DMS 273 (cell line): ENCODE measurements at regions not wholly inside any gene's neighbourhood (a gene's known extent, or its start where the extent isn't known, plus 50 kb on each side); places are given as distances from the start of the nearest gene placed in this dataset.
"Not testable (repeated sequence)": the region's sequence is repeated elsewhere in the genome, so short reads cannot be mapped to it uniquely, and the experiment has no call there.

Experiments used
- DNase-seq: peaks from one replicate; lab custom pipeline; 2025; ENCODE audit not compliant: unreplicated experiment; lab: John Stamatoyannopoulos, UW

DNA sequence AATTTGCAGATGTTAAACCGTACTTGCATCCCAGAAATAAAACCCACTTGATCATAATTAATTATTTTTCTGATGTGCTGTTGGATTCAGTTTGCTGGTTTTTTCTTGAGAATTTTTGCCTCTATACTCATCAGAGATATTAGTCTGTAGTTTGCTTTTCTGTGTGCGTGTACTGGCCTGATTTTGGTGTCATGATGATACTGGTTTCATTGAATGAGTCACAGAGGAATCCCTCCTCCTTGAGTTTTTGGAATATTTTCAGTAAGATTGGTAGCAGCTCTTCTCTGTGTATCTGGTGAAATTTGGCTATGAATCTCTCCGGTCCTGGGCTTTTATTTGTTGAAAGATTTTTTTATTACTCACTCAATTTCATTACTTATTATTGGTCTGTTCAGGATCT is 100.4 kb upstream of the PMCH start:
- no peak for DNase-seq

DNA sequence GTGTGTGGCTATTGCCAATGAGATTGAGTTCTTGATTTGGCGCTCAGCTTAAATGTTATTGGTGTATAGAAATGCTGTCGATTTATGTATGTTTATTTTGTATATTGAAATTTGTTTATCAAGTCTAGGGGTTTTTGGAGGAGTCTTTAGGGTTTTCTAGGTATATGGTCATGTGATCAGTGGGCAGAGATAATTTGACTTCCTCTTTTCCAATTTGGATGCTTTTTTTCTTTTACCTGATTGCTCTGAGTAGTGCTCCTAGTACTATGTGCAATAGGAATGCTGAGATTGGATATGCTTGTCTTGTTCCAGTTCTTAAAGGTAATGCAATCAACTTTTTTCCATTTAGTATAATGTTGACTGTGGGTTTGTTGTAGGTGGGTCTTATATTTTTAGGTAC is 99.8 kb upstream of the PMCH start:
- DNase-seq: no peak

DNA sequence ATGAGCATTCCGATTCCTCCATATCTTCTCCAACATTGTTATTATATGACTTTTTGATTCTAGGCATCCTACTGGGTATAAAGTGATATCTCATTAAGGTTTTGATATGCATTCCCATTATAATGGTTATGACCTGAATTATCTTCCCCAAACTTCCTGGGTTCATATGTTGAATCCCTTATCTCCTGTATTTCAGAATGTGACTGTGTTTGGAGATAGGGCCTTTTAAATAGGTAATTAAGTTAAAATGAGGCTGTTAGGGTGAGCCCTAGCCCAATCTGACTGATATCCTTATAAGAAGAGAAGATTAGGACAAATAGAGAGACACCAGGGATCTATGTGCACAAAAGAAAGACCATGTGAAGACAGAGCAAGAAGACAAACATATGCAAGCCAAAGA is 96.9 kb upstream of the PMCH start:
- DNase-seq: no peak

DNA sequence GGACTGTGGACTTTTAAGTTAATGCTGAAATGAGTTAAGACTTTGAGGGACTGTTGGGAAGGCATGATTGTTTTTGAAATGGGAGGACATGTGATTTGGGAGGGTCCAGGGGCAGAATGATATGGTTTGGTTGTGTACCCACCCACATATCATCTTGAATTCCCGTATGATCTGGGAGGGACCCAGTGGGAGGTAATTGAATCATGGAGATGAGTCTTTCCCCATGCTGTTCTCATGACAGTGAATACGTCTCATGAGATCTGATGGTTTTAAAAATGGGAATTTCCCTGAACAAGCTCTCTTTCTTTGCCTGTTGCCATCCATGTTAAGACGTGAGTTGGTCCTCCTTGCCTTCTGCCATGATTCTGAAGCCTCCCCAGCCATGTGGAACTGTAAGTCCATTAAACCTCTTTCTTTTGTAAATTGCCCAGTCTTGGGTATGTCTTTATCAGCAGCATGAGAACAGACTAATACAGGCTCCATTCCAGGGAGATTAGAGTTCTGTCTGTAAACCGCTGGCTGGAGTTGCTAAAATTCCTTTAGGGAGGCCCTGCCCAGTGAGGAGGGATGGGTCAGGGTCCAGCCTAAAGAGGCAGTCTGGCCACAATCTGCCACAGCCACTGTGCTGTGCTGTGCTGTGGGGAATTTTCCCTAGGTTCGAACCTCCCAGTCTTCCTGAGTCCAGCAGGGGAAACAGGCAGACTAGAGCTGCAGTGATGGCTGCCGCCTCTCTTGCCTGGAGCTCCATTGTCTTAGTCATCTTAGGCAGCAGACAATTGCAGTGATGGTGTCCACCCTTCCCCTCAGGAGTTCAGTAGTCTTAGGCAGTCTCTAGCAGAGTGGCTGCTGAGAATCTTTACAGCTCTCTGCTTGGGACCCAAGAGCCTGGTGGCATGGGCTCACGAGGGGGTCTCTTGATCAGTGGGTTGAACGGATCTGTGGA is 94.1 kb upstream of the PMCH start:
- not testable (repeated sequence) for DNase-seq

DNA sequence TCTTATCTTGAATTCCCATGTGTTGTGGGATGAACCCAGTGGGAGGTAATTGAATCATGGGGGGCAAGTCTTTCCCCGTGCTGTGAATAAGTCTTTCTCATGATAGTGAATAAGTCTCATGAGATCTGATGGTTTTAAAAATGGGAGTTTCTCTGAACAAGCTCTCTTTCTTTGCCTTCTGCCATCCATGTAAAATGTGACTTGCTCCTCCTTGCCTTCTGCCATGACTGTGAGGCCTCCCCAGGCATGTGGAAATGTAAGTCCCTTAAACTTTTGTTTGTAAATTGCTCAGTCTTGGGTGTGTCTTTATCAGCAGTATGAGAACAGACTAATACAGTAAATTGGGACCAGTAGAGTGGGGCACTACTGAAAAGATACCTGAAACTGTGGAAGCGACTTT is 92.1 kb upstream of the PMCH start:
- DNase-seq: not testable (repeated sequence)

DNA sequence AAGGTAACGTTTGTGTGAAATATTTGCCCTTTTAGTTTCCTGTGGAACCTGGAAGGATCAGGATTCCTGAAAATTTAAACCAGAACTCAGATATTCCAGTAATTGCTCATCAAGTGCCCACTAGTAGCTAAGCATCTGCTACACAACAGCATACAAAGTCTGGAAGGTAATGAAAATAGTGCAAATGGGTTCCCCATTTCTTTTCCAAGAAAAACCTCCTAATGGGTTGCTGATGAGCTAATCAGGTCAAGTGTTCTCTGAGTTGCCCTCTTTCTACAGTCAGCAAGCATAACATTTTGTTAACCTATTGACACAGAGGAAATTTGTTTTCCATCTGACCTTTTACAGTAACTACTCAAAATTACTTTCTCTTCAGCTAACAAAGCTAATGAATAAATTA is 83.6 kb upstream of the PMCH start:
- DNase-seq: no peak

DNA sequence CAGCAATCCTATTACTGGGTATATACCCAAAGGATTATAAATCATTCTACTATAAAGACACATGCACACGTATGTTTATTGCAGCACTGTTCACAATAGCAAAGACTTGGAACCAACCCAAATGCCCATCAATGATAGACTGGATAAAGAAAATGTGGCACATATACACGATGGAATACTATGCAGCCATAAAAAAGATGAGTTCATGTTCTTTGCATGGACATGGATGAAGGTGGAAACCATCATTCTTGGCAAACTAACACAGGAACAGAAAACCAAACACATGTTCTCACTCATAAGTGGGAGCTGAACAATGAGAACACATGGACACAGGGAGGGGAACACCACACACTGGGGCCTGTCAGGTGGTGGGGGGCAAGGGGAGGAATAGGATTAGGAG is 58.1 kb upstream of the PMCH start:
- not testable (repeated sequence) for DNase-seq

DNA sequence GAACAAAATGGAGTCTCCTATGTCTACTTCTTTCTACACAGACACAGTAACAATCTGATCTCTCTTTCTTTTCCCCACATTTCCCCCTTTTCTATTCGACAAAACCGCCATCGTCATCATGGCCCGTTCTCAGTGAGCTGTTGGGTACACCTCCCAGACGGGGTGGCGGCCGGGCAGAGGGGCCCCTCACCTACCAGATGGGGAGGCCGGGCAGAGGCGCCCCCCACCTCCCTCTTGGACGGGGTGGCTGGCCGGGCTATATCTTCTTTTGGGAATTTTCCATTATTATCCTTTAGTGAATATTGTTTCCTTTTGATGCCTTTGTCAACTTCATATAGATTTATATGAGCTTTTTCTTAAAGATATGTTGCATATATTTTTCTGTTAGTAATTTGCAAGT is 53.4 kb upstream of the PMCH start:
- not testable (repeated sequence) for DNase-seq

DNA sequence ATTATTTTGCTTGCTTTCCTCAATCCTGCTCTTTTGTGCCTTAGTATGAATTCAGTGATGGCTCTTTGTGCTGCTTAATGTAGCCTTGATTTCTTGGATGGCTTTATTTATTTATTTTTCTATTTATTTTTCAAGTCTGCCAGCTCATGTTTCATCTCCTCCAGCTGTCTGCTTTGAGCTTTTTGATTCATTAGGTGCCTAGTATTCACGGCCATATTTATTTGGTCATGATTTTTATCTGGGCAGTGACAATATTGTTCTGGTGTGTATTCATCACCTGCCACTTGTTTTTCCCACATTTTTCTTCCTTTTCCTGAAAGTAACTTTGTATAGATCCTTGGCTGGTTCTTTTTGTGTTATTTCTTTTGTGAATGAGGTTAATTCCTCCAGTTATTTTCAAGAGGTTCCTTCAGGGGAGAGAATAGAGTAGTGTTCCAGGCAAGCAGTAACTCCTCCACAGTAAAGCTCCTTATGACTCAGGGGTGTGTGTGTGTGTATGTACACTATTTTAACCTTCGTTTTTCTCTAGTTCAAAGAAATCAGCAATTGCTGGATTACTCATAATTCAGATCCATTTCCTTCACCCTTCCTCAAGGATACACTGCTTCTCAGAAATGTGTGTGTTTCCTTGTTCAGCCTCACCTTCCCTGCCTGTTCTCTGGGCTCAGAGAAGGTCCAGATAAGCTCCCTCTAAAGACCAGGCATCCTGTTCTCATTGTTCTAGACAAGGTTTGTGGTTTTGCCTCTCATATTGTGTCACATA is 51.6 kb upstream of the PMCH start:
- peak; percentile 17 for DNase-seq
